Mesendoderm (in vitro differentiated cells): ENCODE measurements at regions not wholly inside any gene's neighbourhood (a gene's known extent, or its start where the extent isn't known, plus 50 kb on each side); places are given as distances from the start of the nearest gene placed in this dataset.

ENCODE experiments used
- DNase-seq: peaks from one replicate; pipeline ENCODE4 v3.0.0; 2013
- H2AK5ac ChIP-seq: 2 replicates; pipeline ENCODE4 v1.6.1; 2013; ENCODE audit warnings: low read length, inconsistent platforms
- H2BK120ac ChIP-seq: 2 replicates; pipeline ENCODE4 v1.6.1; 2013; ENCODE audit warnings: low read depth, mild to moderate bottlenecking, low read length, moderate library complexity, mixed read lengths
- H2BK15ac ChIP-seq: replicated peaks from 2 replicates; pipeline ENCODE4 v1.6.1; 2013; ENCODE audit warnings: low read depth, mild to moderate bottlenecking, moderate library complexity
- H2BK5ac ChIP-seq: 2 replicates; pipeline ENCODE4 v1.6.1; 2013; ENCODE audit warnings: low read length, inconsistent platforms
- H3K18ac ChIP-seq: 2 replicates; pipeline ENCODE4 v1.6.1; 2013; ENCODE audit warnings: mild to moderate bottlenecking, low read length, mixed read lengths
- H3K23ac ChIP-seq: one replicate; pipeline ENCODE4 v1.6.1; 2013; ENCODE audit warnings: low read length
- H3K27ac ChIP-seq: 2 replicates; pipeline ENCODE4 v1.5.1; 2013; ENCODE audit warnings: low read depth, mild to moderate bottlenecking, inconsistent platforms, low read length, moderate library complexity
- H3K27me3 ChIP-seq: 2 replicates; pipeline ENCODE4 v1.6.1; 2013; ENCODE audit warnings: low read length, control low read depth, mild to moderate bottlenecking, inconsistent platforms; ENCODE audit not compliant: insufficient read depth, poor library complexity
- H3K36me3 ChIP-seq: 2 replicates; pipeline ENCODE4 v1.6.1; 2013; ENCODE audit warnings: low read length, inconsistent platforms; ENCODE audit not compliant: control insufficient read depth, insufficient read depth
- H3K4ac ChIP-seq: one replicate; pipeline ENCODE4 v1.6.1; 2013; ENCODE audit warnings: low read depth, mild to moderate bottlenecking, low read length, moderate library complexity
- H3K4me1 ChIP-seq: 2 replicates; pipeline ENCODE4 v1.6.1; 2013; ENCODE audit warnings: low read depth, low read length, inconsistent platforms; ENCODE audit not compliant: control insufficient read depth
- H3K4me2 ChIP-seq: 2 replicates; pipeline ENCODE4 v1.6.1; 2013; ENCODE audit warnings: low read length
- H3K4me3 ChIP-seq: 2 replicates; pipeline ENCODE4 v1.5.1; 2013; ENCODE audit warnings: mild to moderate bottlenecking, low read length
- H3K56ac ChIP-seq: one replicate; pipeline ENCODE4 v1.6.1; 2013; ENCODE audit warnings: low read length
- H3K79me1 ChIP-seq: 2 replicates; pipeline ENCODE4 v1.6.1; 2013; ENCODE audit warnings: low read length, inconsistent platforms
- H3K79me2 ChIP-seq: 2 replicates; pipeline ENCODE4 v1.6.1; 2013; ENCODE audit warnings: mild to moderate bottlenecking, low read length; ENCODE audit not compliant: control insufficient read depth, insufficient read depth
- H3K9ac ChIP-seq: 2 replicates; pipeline ENCODE4 v1.6.1; 2013; ENCODE audit warnings: low read length, inconsistent platforms
- H4K5ac ChIP-seq: one replicate; pipeline ENCODE4 v1.6.1; 2013; ENCODE audit warnings: low read length
- H4K8ac ChIP-seq: one replicate; pipeline ENCODE4 v1.6.1; 2013; ENCODE audit warnings: low read depth, mild to moderate bottlenecking, control low read depth, low read length, moderate library complexity
- WGBS: extraction: QIAGEN DNeasy Blood & Tissue Kit; methylation state at CpG from one replicate; pipeline ENCODE4 v1.1.7; 2013; ENCODE audit warnings: low lambda C conversion rate, missing lambda C conversion rate; ENCODE audit not compliant: insufficient coverage; ENCODE audit errors: extremely low coverage; 5-methylcytosine and 5-hydroxymethylcytosine counted together

DNA sequence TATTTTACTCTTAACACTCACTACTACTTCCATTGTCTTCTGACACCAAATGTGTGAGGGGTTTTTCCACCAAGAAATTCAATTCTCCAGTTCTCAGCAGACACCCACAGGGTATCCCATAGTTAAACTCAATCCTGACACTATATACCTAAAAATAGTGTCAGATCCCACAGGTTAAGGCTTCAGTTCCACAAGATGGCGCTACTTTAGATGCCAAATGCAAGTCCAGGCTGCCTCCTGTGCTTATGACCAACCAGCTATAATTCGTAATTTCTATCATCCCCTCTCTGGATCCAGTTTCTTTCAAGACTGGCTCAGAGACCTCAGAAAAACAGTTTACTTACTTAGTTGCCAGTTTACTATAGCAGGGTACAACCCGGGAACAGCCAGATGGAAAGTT is 1146.2 kb upstream of the SPRY2 start:
- no peak overlapping the region for H3K4me3 ChIP-seq
- no peaks in the 10 kb centered on the region for H3K79me2 ChIP-seq
- H3K4me1 ChIP-seq: no peaks in the 10 kb centered on the region
- no peak overlapping the region for H3K56ac ChIP-seq
- H2BK5ac ChIP-seq: no peak overlapping the region
- H3K36me3 ChIP-seq: no peaks in the 10 kb centered on the region
- H3K79me1 ChIP-seq: no peaks in the 10 kb centered on the region
- no peak overlapping the region for H3K9ac ChIP-seq
- no peaks in the 10 kb centered on the region for H3K27me3 ChIP-seq
- peak; percentile 88 for DNase-seq
- no peak overlapping the region for H4K5ac ChIP-seq
- H4K8ac ChIP-seq: no peak overlapping the region
- H3K18ac ChIP-seq: peak overlapping the region; percentile 44
- no peak overlapping the region for H3K4me2 ChIP-seq
- H3K23ac ChIP-seq: no peak overlapping the region
- peak overlapping the region; percentile 87 for H3K4ac ChIP-seq
- peak overlapping the region; percentile 13 for H2BK15ac ChIP-seq
- H3K27ac ChIP-seq: no peak overlapping the region
- H2AK5ac ChIP-seq: no peak overlapping the region
- WGBS: no CpG with 5 or more reads among the region's 3 CpGs
- H2BK120ac ChIP-seq: peak overlapping the region; percentile 17

DNA sequence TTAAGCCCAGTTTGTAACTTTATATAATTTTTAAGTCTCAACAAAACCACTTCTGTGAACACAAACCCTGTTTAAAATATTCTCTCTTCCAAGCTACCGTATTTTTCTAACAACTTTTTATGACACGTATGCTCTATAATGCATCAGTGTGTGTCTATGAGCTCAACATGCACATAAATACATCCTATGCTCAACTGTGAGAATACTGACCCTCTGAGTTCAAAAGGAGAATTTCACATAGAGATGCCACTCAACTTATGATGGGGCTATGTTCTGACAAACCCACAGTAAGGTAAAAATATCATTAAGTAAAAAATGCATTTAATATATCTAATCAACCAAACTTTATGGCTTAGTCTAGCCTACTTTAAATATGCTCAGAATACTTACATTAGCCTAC is 1139.7 kb upstream of the SPRY2 start:
- Histone ChIP-seq H2BK15ac (no peak overlapping the region), H2AK5ac (no peak overlapping the region), H2BK120ac (no peak overlapping the region), H3K4me1 (no peaks in the 10 kb centered on the region), H3K4me2 (no peak overlapping the region), H4K8ac (no peak overlapping the region), H4K5ac (no peak overlapping the region), H3K27me3 (no peaks in the 10 kb centered on the region), H3K79me1 (no peaks in the 10 kb centered on the region), H3K18ac (no peak overlapping the region), H2BK5ac (no peak overlapping the region), H3K36me3 (no peaks in the 10 kb centered on the region), H3K9ac (no peak overlapping the region), H3K56ac (no peak overlapping the region), H3K4ac (no peak overlapping the region), H3K79me2 (no peaks in the 10 kb centered on the region), H3K23ac (no peak overlapping the region), H3K4me3 (no peak overlapping the region), H3K27ac (no peak overlapping the region)
- no peak for DNase-seq
- no CpG with 5 or more reads among the region's 2 CpGs for WGBS

DNA sequence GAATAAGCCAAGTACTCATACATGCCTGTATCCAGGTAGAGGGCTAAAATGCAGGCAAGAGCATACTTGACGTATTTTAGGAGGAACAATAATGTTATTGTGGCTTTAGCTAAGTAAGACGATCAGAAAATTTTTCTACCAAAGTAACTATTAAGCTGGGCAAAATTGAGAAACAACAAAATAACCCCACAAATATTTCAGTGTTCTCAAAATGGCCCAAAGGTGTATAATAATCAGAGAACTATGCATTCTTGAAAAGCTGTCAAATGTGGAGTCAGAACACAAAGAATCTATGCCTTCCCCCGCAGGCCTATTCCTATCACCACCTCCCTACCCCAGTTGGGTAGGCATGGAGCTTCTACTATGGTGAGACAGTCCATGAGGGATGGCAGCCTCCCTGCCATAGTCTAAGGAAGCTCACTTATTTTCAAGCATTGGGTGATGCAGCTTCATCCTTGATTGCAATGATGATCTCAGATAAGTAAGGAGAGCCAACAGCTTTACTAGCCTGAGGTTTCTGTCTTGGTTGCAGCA is 1132.5 kb upstream of the SPRY2 start:
- no CpG with 5 or more reads among the region's 3 CpGs for WGBS

DNA sequence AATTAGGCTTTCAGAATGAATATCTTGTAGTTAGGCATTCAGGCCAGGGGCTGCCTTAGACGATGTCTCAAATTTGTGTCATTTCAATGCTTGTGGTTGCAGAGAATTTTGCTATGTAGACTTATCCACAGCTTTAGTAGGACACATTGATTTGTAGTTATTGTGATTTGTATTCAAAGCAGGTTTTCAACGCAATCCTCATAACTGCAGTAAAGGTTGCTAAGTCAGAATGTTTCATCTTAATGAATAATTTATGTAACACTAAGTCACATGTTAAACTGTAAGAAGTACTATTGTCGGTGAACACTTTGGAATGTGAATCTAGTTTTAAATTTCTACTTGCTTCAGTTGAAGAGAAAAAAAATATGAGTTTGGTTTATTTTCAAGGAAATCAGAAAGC is 1117.2 kb upstream of the SPRY2 start:
- no peaks in the 10 kb centered on the region for H3K79me1 ChIP-seq
- no peak overlapping the region for H3K56ac ChIP-seq
- H3K4me2 ChIP-seq: no peak overlapping the region
- no peak overlapping the region for H3K23ac ChIP-seq
- no peak overlapping the region for H4K8ac ChIP-seq
- no peak overlapping the region for H4K5ac ChIP-seq
- H3K4me3 ChIP-seq: no peak overlapping the region
- H2AK5ac ChIP-seq: no peak overlapping the region
- H2BK5ac ChIP-seq: no peak overlapping the region
- no peak overlapping the region for H3K4ac ChIP-seq
- H3K79me2 ChIP-seq: no peaks in the 10 kb centered on the region
- H2BK15ac ChIP-seq: no peak overlapping the region
- WGBS: no CpG with 5 or more reads among the region's 3 CpGs
- no peak for DNase-seq
- no peaks in the 10 kb centered on the region for H3K36me3 ChIP-seq
- H3K18ac ChIP-seq: no peak overlapping the region
- no peaks in the 10 kb centered on the region for H3K27me3 ChIP-seq
- no peak overlapping the region for H3K27ac ChIP-seq
- no peak overlapping the region for H2BK120ac ChIP-seq
- no peaks in the 10 kb centered on the region for H3K4me1 ChIP-seq
- H3K9ac ChIP-seq: no peak overlapping the region

More for the DNA sequence above, 1132.5 kb upstream of the SPRY2 start:
- H3K79me1 ChIP-seq: no peaks in the 10 kb centered on the region
- H3K56ac ChIP-seq: no peak overlapping the region
- H3K27me3 ChIP-seq: no peaks in the 10 kb centered on the region
- no peak overlapping the region for H2AK5ac ChIP-seq
- no peaks in the 10 kb centered on the region for H3K36me3 ChIP-seq
- no peaks in the 10 kb centered on the region for H3K4me1 ChIP-seq
- no peak overlapping the region for H3K4me2 ChIP-seq
- H3K4me3 ChIP-seq: no peak overlapping the region
- H2BK120ac ChIP-seq: no peak overlapping the region
- H3K4ac ChIP-seq: no peak overlapping the region
- no peak overlapping the region for H3K23ac ChIP-seq
- H3K27ac ChIP-seq: no peak overlapping the region
- H4K8ac ChIP-seq: no peak overlapping the region
- H2BK15ac ChIP-seq: no peak overlapping the region
- H2BK5ac ChIP-seq: no peak overlapping the region
- no peak overlapping the region for H4K5ac ChIP-seq
- H3K18ac ChIP-seq: no peak overlapping the region
- no peaks in the 10 kb centered on the region for H3K79me2 ChIP-seq
- DNase-seq: no peak
- H3K9ac ChIP-seq: no peak overlapping the region

DNA sequence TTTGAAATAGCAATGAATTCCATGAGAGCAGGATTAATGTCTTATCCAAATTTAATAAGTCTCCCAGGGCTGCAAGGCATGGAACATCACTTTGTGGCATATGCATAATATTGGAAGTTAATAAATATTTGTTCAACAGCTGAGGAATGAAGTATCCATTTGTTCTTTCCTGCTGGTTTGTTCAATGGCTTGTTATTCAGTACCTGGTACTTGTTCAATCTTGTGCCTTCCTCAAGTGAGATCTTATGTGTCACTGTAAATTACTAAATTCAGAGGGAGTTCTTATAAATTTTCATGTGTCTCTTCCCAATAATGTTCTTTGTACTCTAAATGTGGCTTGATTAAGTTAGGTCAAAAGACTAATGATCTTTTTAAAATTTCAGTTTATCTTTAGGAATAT is 1105.5 kb upstream of the SPRY2 start:
- H3K79me1 ChIP-seq: no peaks in the 10 kb centered on the region
- no peak overlapping the region for H3K23ac ChIP-seq
- H2AK5ac ChIP-seq: no peak overlapping the region
- no peak overlapping the region for H3K56ac ChIP-seq
- no peaks in the 10 kb centered on the region for H3K27me3 ChIP-seq
- H2BK5ac ChIP-seq: no peak overlapping the region
- H3K79me2 ChIP-seq: no peaks in the 10 kb centered on the region
- no peak overlapping the region for H2BK15ac ChIP-seq
- H3K27ac ChIP-seq: no peak overlapping the region
- H3K4ac ChIP-seq: no peak overlapping the region
- H3K9ac ChIP-seq: no peak overlapping the region
- H4K5ac ChIP-seq: no peak overlapping the region
- no peak overlapping the region for H4K8ac ChIP-seq
- no peaks in the 10 kb centered on the region for H3K36me3 ChIP-seq
- H3K4me1 ChIP-seq: no peaks in the 10 kb centered on the region
- DNase-seq: no peak
- no peak overlapping the region for H3K4me3 ChIP-seq
- no peak overlapping the region for H3K4me2 ChIP-seq
- H2BK120ac ChIP-seq: no peak overlapping the region
- H3K18ac ChIP-seq: no peak overlapping the region

DNA sequence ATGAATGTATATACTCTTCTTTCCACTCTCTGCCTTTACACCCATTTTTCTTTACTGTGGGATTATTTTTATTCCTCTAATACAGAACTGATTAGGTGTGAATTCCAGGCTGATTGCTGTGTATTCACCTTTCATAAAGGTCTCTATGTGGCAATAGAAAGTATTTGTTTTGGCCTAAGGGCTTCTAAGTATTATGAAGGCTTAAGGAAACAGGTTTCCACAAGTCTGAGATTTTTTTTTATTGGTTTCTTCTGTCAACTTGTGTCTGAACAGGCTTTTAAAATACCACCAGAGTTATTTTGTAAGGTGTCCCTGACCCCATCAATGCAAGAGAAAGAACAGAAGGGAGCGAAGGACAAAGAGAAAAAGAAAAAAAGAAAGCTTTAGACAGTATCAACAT is 1102.0 kb upstream of the SPRY2 start:
- Histone ChIP-seq H3K23ac (no peak overlapping the region), H4K8ac (no peak overlapping the region), H3K18ac (no peak overlapping the region), H3K27ac (no peak overlapping the region), H3K4me1 (no peaks in the 10 kb centered on the region), H2BK15ac (no peak overlapping the region), H2BK5ac (no peak overlapping the region), H3K4me2 (no peak overlapping the region), H2BK120ac (no peak overlapping the region), H3K27me3 (no peaks in the 10 kb centered on the region), H3K79me1 (no peaks in the 10 kb centered on the region), H2AK5ac (no peak overlapping the region), H3K9ac (no peak overlapping the region), H4K5ac (no peak overlapping the region), H3K36me3 (no peaks in the 10 kb centered on the region), H3K4me3 (no peak overlapping the region), H3K4ac (no peak overlapping the region), H3K79me2 (no peaks in the 10 kb centered on the region), H3K56ac (no peak overlapping the region)
- WGBS: no CpG with 5 or more reads among the region's 1 CpG
- no peak for DNase-seq
